B cell (primary cell): ENCODE measurements at regions not wholly inside any gene's neighbourhood (a gene's known extent, or its start where the extent isn't known, plus 50 kb on each side); places are given as distances from the start of the nearest gene placed in this dataset.

ENCODE experiments used
- ATAC-seq: fragments of 200-7000 bp; cut with Tn5 transposase; one replicate; pipeline ENCODE4 v1.10.0; 2021; ENCODE audit warnings: low read depth, mild to moderate bottlenecking, moderate number of reproducible peaks, moderate library complexity
- CTCF ChIA-PET: fragments of 350-600 bp; sonication (Branson Sonifier 250); formaldehyde crosslinking; loops from one replicate; lab custom pipeline; 2021; ENCODE audit warnings: antibody characterized with exemption, inconsistent platforms; lab: Charles Lee
- POLR2A ChIA-PET: fragments of 350-600 bp; sonication (Branson Sonifier 250); formaldehyde crosslinking; loops from one replicate; lab custom pipeline; 2021; ENCODE audit warnings: antibody characterized with exemption; lab: Charles Lee
- DNase-seq: peaks from one replicate; pipeline ENCODE4 v3.0.0; 2013
- H2AFZ ChIP-seq: 2 replicates; pipeline ENCODE4 v1.6.1; 2012; ENCODE audit warnings: mild to moderate bottlenecking, low read depth, low read length; ENCODE audit not compliant: insufficient read depth, poor library complexity, severe bottlenecking
- H3K27ac ChIP-seq, 2 donors: 1 replicate in 1 of 2; 2 replicates in 1 of 2; pipeline ENCODE4 v1.5.1; 2012 to 2013; ENCODE audit warnings: low read length in 2 of 2, mild to moderate bottlenecking in 2 of 2, moderate library complexity in 1 of 2
- H3K27me3 ChIP-seq, 4 experiments: fragments of 200-600 bp in 1 of 4; sonication (generic) in 1 of 4; replicated peaks in 1 of 4; 1 replicate in 2 of 4; 2 replicates in 2 of 4; pipeline versions ENCODE4 v1.6.1 to v1.7.0; 2013 to 2016; ENCODE audit warnings: low read length in 3 of 4, mild to moderate bottlenecking in 2 of 4, mixed read lengths in 1 of 4, moderate library complexity in 1 of 4; ENCODE audit not compliant: insufficient read depth in 4 of 4, control insufficient read depth in 3 of 4; ENCODE audit errors: control extremely low read depth in 1 of 4
- H3K36me3 ChIP-seq, 2 experiments: replicated peaks in 1 of 2; 1 replicate in 1 of 2; 2 replicates in 1 of 2; pipeline versions ENCODE4 v1.6.1 to v1.7.1; 2013; ENCODE audit warnings: low read length in 1 of 2; ENCODE audit not compliant: insufficient read depth in 2 of 2, control insufficient read depth in 1 of 2; ENCODE audit errors: control extremely low read depth in 1 of 2, extremely low read depth in 1 of 2
- H3K4me1 ChIP-seq, 2 donors: fragments of 200-600 bp in 1 of 2; sonication (generic) in 1 of 2; 1 replicate in 1 of 2; 2 replicates in 1 of 2; pipeline versions ENCODE4 v1.5.1 to v1.6.1; 2013 to 2017; ENCODE audit warnings: low read length in 2 of 2; ENCODE audit not compliant: control insufficient read depth in 2 of 2, insufficient read depth in 2 of 2
- H3K4me2 ChIP-seq: replicated peaks from 2 replicates; pipeline ENCODE3; 2012; ENCODE audit warnings: mild to moderate bottlenecking, low read depth, low read length; ENCODE audit not compliant: poor library complexity, severe bottlenecking
- H3K4me3 ChIP-seq, 5 experiments: fragments of 200-600 bp in 1 of 5; sonication (generic) in 1 of 5; 1 replicate in 3 of 5; 2 replicates in 2 of 5; pipeline versions ENCODE4 v1.5.1 to v1.7.0; 2011 to 2016; ENCODE audit warnings: low read length in 4 of 5, mild to moderate bottlenecking in 4 of 5, low read depth in 2 of 5, control low read depth in 1 of 5, moderate library complexity in 1 of 5; ENCODE audit not compliant: insufficient read depth in 1 of 5; ENCODE audit errors: control extremely low read depth in 1 of 5, extremely low read depth in 1 of 5
- H3K79me2 ChIP-seq: fragments of 200-600 bp; sonication (generic); one replicate; pipeline ENCODE4 v1.6.0; 2016; ENCODE audit warnings: low read length; ENCODE audit not compliant: control insufficient read depth, insufficient read depth
- H3K9ac ChIP-seq: fragments of 200-600 bp; sonication (generic); 2 replicates; pipeline ENCODE4 v1.6.1; 2017; ENCODE audit warnings: mild to moderate bottlenecking, low read length, moderate library complexity
- H3K9me3 ChIP-seq, 3 donors: one replicate each; pipeline versions ENCODE4 v1.6.1 to v1.7.1; 2013; ENCODE audit warnings: low read length in 2 of 3; ENCODE audit not compliant: control insufficient read depth in 2 of 3, insufficient read depth in 1 of 3; ENCODE audit errors: control extremely low read depth in 1 of 3
- H4K20me1 ChIP-seq: 2 replicates; pipeline ENCODE4 v1.6.0; 2012; ENCODE audit warnings: mild to moderate bottlenecking, low read length; ENCODE audit not compliant: insufficient read depth, control insufficient read depth, poor library complexity, severe bottlenecking
- H3K27ac Mint-ChIP-seq: one replicate; pipeline ENCODE4 v1.8.0; 2021; ENCODE audit warnings: mixed read lengths
- H3K27me3 Mint-ChIP-seq: one replicate; pipeline ENCODE4 v1.8.0; 2021; ENCODE audit warnings: mixed read lengths
- H3K4me1 Mint-ChIP-seq: one replicate; pipeline ENCODE4 v1.8.0; 2021; ENCODE audit warnings: mixed read lengths
- H3K4me3 Mint-ChIP-seq: one replicate; pipeline ENCODE4 v1.8.0; 2021; ENCODE audit warnings: mixed read lengths
- H3K9me3 Mint-ChIP-seq: one replicate; pipeline ENCODE4 v1.8.0; 2022; ENCODE audit warnings: mixed read lengths; ENCODE audit not compliant: insufficient read depth
- EZH2 ChIP-seq: IDR thresholded peaks from 2 replicates; pipeline ENCODE4 v1.6.1; 2012; ENCODE audit warnings: borderline replicate concordance, low read depth, mild to moderate bottlenecking, moderate library complexity, low read length; ENCODE audit not compliant: insufficient read depth, poor library complexity, severe bottlenecking
- WGBS: methylation state at CpG from one replicate; pipeline ENCODE4 v1.1.5; 2013; ENCODE audit warnings: missing lambda C conversion rate; ENCODE audit not compliant: insufficient coverage; 5-methylcytosine and 5-hydroxymethylcytosine counted together
- intact Hi-C: fragments of 100-400 bp; cut with micrococcal nuclease; formaldehyde crosslinking; loops from one replicate; pipeline ENCODE4 v1.10.0; 2022
- TF ChIP-seq, protein P1 (sequence below): fragments of 200-600 bp; IDR thresholded peaks from one replicate; pipeline ENCODE4 v1.8.0; 2022; ENCODE audit warnings: antibody characterized with exemption, mild to moderate bottlenecking

DNA sequence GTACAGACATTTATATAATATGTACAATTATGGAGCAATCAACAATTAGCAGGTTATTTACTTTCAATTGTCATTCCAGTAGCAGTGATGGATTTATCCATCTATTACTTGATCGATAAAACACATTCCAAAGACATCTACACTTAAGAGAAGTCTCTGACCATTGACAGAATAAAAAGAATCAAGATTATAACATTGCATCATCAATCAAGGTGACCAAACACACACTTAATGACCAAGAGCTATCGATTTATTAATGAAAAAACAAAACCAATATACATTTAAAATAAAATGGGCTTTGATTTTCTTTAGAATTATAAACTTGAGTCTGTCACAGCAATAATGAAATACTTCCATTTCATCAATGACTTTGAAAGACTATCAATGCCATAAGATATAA, 170.2 kb upstream of the CDKN3 start:
- H3K4me1 ChIP-seq = no peaks in the 10 kb centered on the region
- no peak for DNase-seq
- intact Hi-C loops = no loop called here
- Mint-ChIP-seq H3K4me1 (no peaks in the 10 kb centered on the region), H3K9me3 (no peaks in the 10 kb centered on the region), H3K27me3 (peaks cover 39% of the 10 kb centered on the region), H3K27ac (no peak overlapping the region), H3K4me3 (no peak overlapping the region)
- no CpG with 5 or more reads among the region's 2 CpGs for WGBS
- CTCF ChIA-PET = no interaction called here
- POLR2A ChIA-PET = no interaction called here
- H3K4me3 ChIP-seq = no peak overlapping the region
- TF ChIP-seq, protein P1, sequence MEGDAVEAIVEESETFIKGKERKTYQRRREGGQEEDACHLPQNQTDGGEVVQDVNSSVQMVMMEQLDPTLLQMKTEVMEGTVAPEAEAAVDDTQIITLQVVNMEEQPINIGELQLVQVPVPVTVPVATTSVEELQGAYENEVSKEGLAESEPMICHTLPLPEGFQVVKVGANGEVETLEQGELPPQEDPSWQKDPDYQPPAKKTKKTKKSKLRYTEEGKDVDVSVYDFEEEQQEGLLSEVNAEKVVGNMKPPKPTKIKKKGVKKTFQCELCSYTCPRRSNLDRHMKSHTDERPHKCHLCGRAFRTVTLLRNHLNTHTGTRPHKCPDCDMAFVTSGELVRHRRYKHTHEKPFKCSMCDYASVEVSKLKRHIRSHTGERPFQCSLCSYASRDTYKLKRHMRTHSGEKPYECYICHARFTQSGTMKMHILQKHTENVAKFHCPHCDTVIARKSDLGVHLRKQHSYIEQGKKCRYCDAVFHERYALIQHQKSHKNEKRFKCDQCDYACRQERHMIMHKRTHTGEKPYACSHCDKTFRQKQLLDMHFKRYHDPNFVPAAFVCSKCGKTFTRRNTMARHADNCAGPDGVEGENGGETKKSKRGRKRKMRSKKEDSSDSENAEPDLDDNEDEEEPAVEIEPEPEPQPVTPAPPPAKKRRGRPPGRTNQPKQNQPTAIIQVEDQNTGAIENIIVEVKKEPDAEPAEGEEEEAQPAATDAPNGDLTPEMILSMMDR = no peak
- TF ChIP-seq EZH2 = no peak
- H2AFZ ChIP-seq = no peak overlapping the region
- H3K79me2 ChIP-seq = no peaks in the 10 kb centered on the region
- H4K20me1 ChIP-seq = no peaks in the 10 kb centered on the region
- no peak for ATAC-seq
- no peaks in the 10 kb centered on the region for H3K36me3 ChIP-seq
- H3K4me2 ChIP-seq = no peak overlapping the region
- H3K9me3 ChIP-seq = no peaks in the 10 kb centered on the region
- peaks cover 0 to 3% (median under 1%) of the 10 kb centered on the region in 4 experiments for H3K27me3 ChIP-seq
- H3K27ac ChIP-seq = no peak overlapping the region
- H3K9ac ChIP-seq = no peak overlapping the region

DNA sequence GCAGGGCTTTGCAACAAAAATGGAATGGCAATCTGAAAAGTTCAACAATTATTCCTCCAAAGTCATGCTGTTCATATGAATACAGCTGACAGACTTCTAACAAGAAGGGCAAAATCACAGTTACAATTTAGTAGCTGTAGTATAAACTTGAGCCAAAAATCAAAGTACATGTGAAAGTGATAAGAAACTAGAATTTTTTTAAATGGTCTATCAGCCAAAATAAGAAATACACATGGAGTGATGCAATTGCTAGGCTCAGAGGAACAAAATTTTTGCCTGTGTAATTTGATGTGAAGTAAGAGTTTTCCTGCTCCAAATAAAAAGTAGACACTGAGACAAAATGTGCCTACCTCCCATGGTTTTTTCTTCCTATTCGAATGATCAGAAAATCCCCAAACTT, 167.7 kb upstream of the CDKN3 start:
- H3K4me3 Mint-ChIP-seq = no peak overlapping the region
- no peak overlapping the region for H3K9ac ChIP-seq
- H3K79me2 ChIP-seq = no peaks in the 10 kb centered on the region
- H3K4me1 ChIP-seq = no peaks in the 10 kb centered on the region
- DNase-seq = no peak
- no CpG with 5 or more reads among the region's 1 CpG for WGBS
- H3K9me3 Mint-ChIP-seq = no peaks in the 10 kb centered on the region
- no peak overlapping the region for H3K4me3 ChIP-seq
- no peak for ATAC-seq
- CTCF ChIA-PET = no interaction called here
- no peak overlapping the region for H3K27ac ChIP-seq
- H3K36me3 ChIP-seq = no peaks in the 10 kb centered on the region
- H2AFZ ChIP-seq = no peak overlapping the region
- H3K27ac Mint-ChIP-seq = no peak overlapping the region
- peaks cover 17% of the 10 kb centered on the region for H3K27me3 Mint-ChIP-seq
- intact Hi-C loops = no loop called here
- no peaks in the 10 kb centered on the region for H3K9me3 ChIP-seq
- POLR2A ChIA-PET = no interaction called here
- TF ChIP-seq EZH2 = no peak
- TF ChIP-seq, protein P1 = no peak
- H3K4me2 ChIP-seq = no peak overlapping the region
- H3K27me3 ChIP-seq = peaks cover 0 to 3% (median 0%) of the 10 kb centered on the region in 4 experiments
- H4K20me1 ChIP-seq = no peaks in the 10 kb centered on the region
- H3K4me1 Mint-ChIP-seq = no peaks in the 10 kb centered on the region
